Epithelial cell of esophagus (primary cell): ENCODE measurements at regions not wholly inside any gene's neighbourhood (a gene's known extent, or its start where the extent isn't known, plus 50 kb on each side); places are given as distances from the start of the nearest gene placed in this dataset.

ENCODE experiments used
- DNase-seq: peaks from one replicate; pipeline ENCODE4 v3.0.0; 2010; ENCODE audit warnings: low read depth
- H3K4me3 ChIP-seq: 2 replicates; pipeline ENCODE4 v1.5.1; 2011; ENCODE audit warnings: mild to moderate bottlenecking, low read length, control low read depth
- TF ChIP-seq, protein P1 (sequence below): IDR thresholded peaks from 2 replicates; pipeline ENCODE4 v1.5.1; 2011; ENCODE audit warnings: low read depth, mild to moderate bottlenecking, low read length, control low read depth, inconsistent platforms; ENCODE audit not compliant: insufficient read depth; ENCODE audit errors: missing control alignments

DNA sequence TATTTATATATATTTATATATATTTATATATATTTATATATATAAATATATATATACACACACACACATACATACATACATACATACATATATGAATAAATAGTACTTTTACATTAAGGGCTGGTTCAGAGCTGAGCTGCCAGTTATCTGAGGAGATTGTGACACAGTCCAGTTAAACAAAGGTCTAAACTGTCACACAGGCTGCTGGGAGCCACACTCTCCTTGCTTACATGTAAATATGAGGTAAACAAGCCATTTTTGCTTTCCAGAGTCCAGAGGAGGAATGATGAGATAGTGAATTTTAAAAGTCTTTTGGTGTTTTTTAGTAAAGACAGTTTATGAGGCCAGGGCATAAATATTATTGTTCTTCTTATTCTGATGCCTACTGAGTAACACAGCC lies 377.5 kb upstream of the PIK3C3 start:
- TF ChIP-seq, protein P1, sequence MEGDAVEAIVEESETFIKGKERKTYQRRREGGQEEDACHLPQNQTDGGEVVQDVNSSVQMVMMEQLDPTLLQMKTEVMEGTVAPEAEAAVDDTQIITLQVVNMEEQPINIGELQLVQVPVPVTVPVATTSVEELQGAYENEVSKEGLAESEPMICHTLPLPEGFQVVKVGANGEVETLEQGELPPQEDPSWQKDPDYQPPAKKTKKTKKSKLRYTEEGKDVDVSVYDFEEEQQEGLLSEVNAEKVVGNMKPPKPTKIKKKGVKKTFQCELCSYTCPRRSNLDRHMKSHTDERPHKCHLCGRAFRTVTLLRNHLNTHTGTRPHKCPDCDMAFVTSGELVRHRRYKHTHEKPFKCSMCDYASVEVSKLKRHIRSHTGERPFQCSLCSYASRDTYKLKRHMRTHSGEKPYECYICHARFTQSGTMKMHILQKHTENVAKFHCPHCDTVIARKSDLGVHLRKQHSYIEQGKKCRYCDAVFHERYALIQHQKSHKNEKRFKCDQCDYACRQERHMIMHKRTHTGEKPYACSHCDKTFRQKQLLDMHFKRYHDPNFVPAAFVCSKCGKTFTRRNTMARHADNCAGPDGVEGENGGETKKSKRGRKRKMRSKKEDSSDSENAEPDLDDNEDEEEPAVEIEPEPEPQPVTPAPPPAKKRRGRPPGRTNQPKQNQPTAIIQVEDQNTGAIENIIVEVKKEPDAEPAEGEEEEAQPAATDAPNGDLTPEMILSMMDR = no peak
- no peak for DNase-seq
- H3K4me3 ChIP-seq = no peak overlapping the region

DNA sequence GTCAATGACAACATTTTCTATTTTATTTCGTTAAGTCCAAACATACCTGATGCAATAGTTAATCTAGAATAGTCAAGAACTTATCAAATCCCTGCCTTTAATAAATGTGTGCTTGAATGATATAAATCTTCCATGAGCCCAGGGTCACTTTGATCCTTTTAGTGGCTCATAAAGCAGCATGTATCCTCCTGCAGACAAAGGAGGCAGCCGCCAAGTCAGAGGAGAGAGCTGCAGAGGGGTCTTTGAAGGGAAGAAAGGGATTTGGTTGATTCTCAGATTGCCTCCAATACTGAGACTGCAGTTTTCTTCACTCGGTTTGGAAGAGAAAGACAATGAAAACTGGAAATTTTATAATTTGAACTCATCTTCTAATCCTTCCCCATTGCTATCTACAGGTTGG lies 378.4 kb upstream of the PIK3C3 start:
- no peak overlapping the region for H3K4me3 ChIP-seq
- DNase-seq = no peak
- TF ChIP-seq, protein P1 = no peak

DNA sequence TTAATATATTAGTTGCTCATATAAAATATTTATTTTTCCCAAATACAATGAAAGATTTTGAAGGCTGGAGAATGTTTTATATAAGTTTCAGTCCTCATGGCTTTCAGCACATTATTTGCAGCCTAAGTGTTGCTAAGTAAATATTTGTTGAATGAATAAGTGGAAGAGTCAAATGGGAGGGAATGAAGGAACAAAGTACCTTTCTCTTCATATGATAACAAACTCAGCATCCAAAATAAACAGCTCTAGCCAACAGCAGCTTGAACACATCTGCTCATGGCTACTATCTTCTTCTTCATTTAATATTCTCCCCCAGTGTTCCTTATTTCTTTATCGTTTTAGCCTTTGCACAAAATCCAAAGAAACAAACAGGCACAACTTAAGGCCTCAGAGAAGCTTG lies 385.2 kb upstream of the PIK3C3 start:
- TF ChIP-seq, protein P1 = no peak
- DNase-seq = peak; percentile 5
- H3K4me3 ChIP-seq = no peak overlapping the region

DNA sequence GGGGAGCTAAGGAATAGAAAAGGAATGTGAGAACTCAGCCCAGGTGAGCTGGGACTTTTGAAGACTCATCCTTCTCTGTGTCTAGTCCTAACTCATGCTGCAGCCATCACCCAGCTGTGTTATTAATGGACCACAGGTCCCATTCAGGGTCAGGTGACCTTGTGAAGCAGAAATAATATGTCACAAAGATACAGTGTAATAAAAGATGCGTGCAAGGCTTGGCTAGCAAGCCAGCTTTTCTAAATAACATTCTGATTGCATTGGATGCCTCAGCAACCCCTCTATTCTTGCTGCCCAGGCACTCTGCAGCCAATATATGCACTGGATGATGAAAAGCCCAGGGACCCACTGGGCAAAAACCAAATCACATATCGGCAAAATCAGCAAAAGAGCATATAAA lies 393.1 kb upstream of the PIK3C3 start:
- TF ChIP-seq, protein P1 = no peak

DNA sequence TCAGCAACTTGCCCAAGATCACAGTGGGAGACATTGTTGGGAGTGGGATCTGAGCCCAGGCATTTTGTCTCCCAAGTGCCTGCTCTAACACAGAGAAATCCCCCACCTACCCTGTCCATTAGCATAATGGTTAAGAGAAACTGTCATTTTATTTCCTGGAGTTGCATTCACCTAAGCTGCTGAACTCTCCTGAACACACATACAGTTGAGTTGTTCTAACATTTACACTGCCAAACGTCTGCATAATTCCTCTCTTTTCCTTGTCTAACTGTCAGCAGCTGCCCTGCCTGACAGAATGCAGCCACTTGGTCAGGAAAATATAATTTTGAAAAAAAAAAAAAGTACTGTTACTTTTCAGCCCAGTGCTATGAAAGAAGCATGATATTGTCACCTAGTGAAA lies 396.3 kb upstream of the PIK3C3 start:
- TF ChIP-seq, protein P1 = no peak
- H3K4me3 ChIP-seq = no peak overlapping the region
- no peak for DNase-seq

More for the DNA sequence above, 393.1 kb upstream of the PIK3C3 start:
- no peak overlapping the region for H3K4me3 ChIP-seq
- DNase-seq = no peak

DNA sequence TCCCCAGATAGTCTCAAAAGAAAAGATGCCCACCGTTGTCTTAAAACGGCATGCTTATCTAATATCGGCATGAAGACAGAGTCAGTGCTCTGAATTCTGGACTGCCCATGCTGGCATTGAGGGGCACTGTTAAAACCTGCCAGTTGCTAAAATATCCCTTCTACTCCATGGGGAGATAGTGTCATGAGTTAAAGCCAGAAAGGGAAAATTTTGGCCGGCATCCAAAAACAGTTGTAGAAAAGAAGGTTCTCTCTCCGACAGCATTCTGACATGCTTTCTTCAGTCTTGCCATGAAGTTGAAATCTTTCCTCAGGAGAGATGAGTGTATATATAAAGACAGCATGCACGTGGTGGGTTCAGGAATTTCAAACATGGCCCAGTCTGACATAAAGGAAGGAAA lies 401.3 kb upstream of the PIK3C3 start:
- DNase-seq = no peak
- no peak overlapping the region for H3K4me3 ChIP-seq
- TF ChIP-seq, protein P1 = no peak

DNA sequence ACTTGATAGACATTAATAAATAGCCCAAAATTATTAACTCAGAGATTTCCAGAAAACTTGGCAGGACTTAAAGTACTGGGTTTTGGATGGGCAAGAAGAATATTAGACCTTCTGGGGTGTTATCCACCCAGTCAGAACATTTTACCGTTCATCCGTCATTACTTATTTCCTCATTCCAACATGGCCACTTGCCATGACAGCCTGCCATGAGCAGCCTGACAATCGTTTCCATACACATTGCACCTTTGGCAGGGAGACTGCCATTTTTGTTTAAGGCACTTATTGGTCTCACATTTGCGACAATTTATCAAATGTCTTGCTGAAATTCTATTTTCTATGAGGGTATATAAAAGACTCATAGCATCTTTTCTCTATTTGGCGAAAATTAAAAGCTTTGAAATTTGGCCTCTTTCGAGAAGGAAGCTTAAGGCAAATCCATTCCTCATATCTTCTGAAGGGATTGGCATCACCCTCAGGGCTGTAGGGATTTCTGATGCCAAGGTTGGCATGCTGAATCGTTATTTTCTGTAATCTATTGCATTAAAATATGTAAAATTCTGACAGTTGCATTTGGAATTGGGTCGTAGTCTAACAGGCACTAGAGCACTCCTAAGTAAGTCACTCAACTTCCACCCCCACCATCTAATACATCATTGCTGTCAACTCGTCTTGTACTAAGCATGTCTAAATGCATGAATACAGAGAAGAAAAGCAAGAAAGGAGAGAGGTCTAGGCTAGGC lies 406.3 kb upstream of the PIK3C3 start:
- H3K4me3 ChIP-seq = no peak overlapping the region
- TF ChIP-seq, protein P1 = no peak
- DNase-seq = no peak
